Skeletal muscle tissue (tissue), 3 donors: ENCODE measurements at regions not wholly inside any gene's neighbourhood (a gene's known extent, or its start where the extent isn't known, plus 50 kb on each side); places are given as distances from the start of the nearest gene placed in this dataset.

ENCODE experiments used
- H3K27ac ChIP-seq: one replicate; pipeline ENCODE4 v1.7.0; 2013; ENCODE audit warnings: mild to moderate bottlenecking, low read depth, low read length, inconsistent platforms
- H3K27me3 ChIP-seq, 3 donors: one replicate each; pipeline ENCODE4 v1.7.0; 2013; ENCODE audit warnings: low read length in 3 of 3; ENCODE audit not compliant: control insufficient read depth in 3 of 3, insufficient read depth in 3 of 3
- H3K36me3 ChIP-seq, 3 donors: one replicate each; pipeline ENCODE4 v1.7.0; 2013; ENCODE audit warnings: low read length in 3 of 3; ENCODE audit not compliant: control insufficient read depth in 3 of 3, insufficient read depth in 3 of 3
- H3K4me1 ChIP-seq, 3 donors: one replicate each; pipeline ENCODE4 v1.7.0; 2013; ENCODE audit warnings: low read length in 3 of 3, mild to moderate bottlenecking in 3 of 3; ENCODE audit not compliant: control insufficient read depth in 3 of 3, insufficient read depth in 3 of 3
- H3K4me3 ChIP-seq, 3 donors: one replicate each; pipeline ENCODE4 v1.7.0; 2013; ENCODE audit warnings: low read length in 3 of 3
- H3K9ac ChIP-seq, 3 donors: one replicate each; pipeline ENCODE4 v1.7.0; 2013; ENCODE audit warnings: low read length in 3 of 3, mild to moderate bottlenecking in 3 of 3, moderate library complexity in 2 of 3, low read depth in 1 of 3
- H3K9me3 ChIP-seq, 3 donors: one replicate each; pipeline ENCODE4 v1.7.0; 2013; ENCODE audit warnings: low read length in 3 of 3; ENCODE audit not compliant: control insufficient read depth in 3 of 3
- donor health status: Osteomylitis.

DNA sequence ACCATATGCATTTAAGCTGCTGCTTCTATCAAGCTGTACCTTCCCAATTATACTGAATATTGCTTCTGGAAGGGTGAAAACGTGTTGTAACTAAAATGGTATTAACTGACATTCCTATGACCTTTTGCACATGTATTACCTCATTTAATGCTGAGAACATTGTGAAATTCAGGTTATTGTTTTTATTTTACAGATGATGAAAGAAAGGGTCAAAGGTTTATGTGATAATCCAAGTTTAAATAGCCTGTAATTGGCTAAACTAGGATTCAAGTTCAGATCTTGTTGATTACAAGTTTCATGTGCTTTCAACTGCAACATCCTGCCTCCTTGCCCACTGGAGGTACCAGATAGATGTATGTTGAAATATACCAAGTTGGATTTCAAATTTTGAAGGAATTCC lies 433.3 kb upstream of the PRICKLE1 start:
- H3K9me3 ChIP-seq: no peaks in the 10 kb centered on the region
- no peak overlapping the region for H3K9ac ChIP-seq
- H3K4me1 ChIP-seq: no peaks in the 10 kb centered on the region
- no peak overlapping the region for H3K4me3 ChIP-seq
- no peaks in the 10 kb centered on the region for H3K36me3 ChIP-seq
- no peaks in the 10 kb centered on the region for H3K27me3 ChIP-seq
- H3K27ac ChIP-seq: no peak overlapping the region

DNA sequence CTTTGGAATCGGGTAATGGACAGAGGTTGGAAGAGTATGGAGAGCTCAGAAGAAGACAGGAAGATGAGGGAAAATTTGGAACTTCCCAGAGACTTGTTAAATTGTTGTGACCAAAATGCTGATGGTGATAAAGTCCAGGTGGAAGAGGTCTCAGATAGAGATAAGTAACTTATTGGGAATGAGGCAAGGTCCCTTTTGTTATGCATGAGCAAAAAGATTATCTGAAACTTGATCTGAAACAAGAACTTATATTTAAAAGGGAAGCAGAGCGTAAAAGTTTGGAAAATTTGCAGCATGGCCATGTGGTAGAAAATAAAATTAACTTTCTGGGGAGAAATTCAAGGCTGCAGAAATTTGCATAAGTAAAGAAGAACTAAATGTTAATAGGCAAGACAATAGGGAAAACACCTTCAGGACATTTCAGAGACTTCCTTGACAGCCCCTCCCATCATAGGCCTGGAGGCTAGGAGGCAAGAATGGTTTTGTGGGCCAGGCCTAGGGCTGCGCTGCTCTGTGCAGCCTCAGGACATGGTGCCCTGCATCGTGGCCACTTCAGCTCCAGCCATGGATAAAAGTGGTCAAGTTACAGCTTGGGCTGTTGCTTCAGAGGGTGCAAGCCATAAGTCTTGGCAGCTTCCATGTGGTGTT lies 425.7 kb upstream of the PRICKLE1 start:
- Histone ChIP-seq H3K9ac (no peak overlapping the region), H3K27me3 (no peaks in the 10 kb centered on the region), H3K9me3 (peaks cover 0 to 2% (median 0%) of the 10 kb centered on the region in 3 donors), H3K27ac (no peak overlapping the region), H3K36me3 (no peaks in the 10 kb centered on the region), H3K4me3 (no peak overlapping the region), H3K4me1 (no peaks in the 10 kb centered on the region)

- Histone ChIP-seq H3K36me3 (no peaks in the 10 kb centered on the region), H3K9me3 (peaks cover 0 to 2% (median 0%) of the 10 kb centered on the region in 3 donors), H3K9ac (no peak overlapping the region), H3K27me3 (no peaks in the 10 kb centered on the region), H3K27ac (no peak overlapping the region), H3K4me1 (no peaks in the 10 kb centered on the region), H3K4me3 (no peak overlapping the region)
Measured at GRCh38 chr12:43011383-43011926, 421.9 kb upstream of the PRICKLE1 start.

DNA sequence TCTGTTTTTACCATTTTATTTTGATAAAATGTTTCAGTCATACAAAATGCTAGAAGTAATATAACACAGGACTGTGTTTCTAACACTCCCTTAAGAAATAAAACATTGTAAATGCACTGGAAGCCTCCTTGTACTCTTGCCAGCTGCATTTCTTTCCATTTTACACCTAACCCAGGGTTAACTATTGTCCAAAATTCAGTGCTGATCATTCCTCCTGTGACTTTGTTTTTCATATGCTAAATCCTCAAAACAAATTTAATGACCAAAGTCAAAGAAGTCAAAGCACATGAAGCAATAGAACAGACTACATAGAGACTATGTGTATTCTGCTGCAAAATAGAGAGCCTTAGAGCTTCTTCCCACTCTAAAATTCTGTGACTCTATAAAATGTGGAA lies 420.3 kb upstream of the PRICKLE1 start:
- no peak overlapping the region for H3K9ac ChIP-seq
- no peak overlapping the region for H3K27ac ChIP-seq
- no peaks in the 10 kb centered on the region for H3K36me3 ChIP-seq
- no peaks in the 10 kb centered on the region for H3K4me1 ChIP-seq
- no peak overlapping the region for H3K4me3 ChIP-seq
- peaks cover 0 to 2% (median 0%) of the 10 kb centered on the region in 3 donors for H3K9me3 ChIP-seq
- H3K27me3 ChIP-seq: no peaks in the 10 kb centered on the region

- H3K27me3 ChIP-seq: no peaks in the 10 kb centered on the region
- peaks cover 0 to 2% (median 0%) of the 10 kb centered on the region in 3 donors for H3K9me3 ChIP-seq
- no peaks in the 10 kb centered on the region for H3K36me3 ChIP-seq
- no peak overlapping the region for H3K4me3 ChIP-seq
- no peak overlapping the region for H3K27ac ChIP-seq
- H3K9ac ChIP-seq: no peak overlapping the region
- H3K4me1 ChIP-seq: no peaks in the 10 kb centered on the region
Measured at GRCh38 chr12:43008953-43009845, 419.7 kb upstream of the PRICKLE1 start.

DNA sequence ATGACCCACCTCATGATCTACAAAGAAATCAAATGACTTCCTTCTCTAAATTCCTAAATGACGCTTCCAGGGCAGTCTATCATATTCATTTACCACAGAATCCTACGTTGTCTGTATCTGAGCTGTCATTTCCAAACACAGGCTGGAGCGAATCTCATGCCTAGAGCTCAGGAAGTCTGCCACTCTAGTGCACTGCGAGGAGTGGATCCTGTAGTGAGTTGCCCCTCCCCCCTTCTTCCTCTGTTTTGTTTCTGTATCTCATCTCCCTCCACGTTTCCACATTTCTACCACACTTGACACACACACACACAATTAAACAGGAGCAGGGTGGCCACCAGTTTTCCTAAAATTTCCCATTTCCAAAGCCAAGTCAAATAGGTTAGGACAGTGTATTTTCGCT lies 415.4 kb upstream of the PRICKLE1 start:
- H3K27ac ChIP-seq: no peak overlapping the region
- no peak overlapping the region for H3K4me3 ChIP-seq
- H3K27me3 ChIP-seq: no peaks in the 10 kb centered on the region
- no peak overlapping the region for H3K9ac ChIP-seq
- H3K4me1 ChIP-seq: no peaks in the 10 kb centered on the region
- H3K9me3 ChIP-seq: no peaks in the 10 kb centered on the region
- H3K36me3 ChIP-seq: no peaks in the 10 kb centered on the region

GRCh38 chr12:43004141-43004540 lies 414.6 kb upstream of the PRICKLE1 start:
- H3K36me3 ChIP-seq: no peaks in the 10 kb centered on the region
- H3K27me3 ChIP-seq: no peaks in the 10 kb centered on the region
- H3K27ac ChIP-seq: no peak overlapping the region
- no peak overlapping the region for H3K4me3 ChIP-seq
- H3K9me3 ChIP-seq: no peaks in the 10 kb centered on the region
- H3K4me1 ChIP-seq: no peaks in the 10 kb centered on the region
- no peak overlapping the region for H3K9ac ChIP-seq

DNA sequence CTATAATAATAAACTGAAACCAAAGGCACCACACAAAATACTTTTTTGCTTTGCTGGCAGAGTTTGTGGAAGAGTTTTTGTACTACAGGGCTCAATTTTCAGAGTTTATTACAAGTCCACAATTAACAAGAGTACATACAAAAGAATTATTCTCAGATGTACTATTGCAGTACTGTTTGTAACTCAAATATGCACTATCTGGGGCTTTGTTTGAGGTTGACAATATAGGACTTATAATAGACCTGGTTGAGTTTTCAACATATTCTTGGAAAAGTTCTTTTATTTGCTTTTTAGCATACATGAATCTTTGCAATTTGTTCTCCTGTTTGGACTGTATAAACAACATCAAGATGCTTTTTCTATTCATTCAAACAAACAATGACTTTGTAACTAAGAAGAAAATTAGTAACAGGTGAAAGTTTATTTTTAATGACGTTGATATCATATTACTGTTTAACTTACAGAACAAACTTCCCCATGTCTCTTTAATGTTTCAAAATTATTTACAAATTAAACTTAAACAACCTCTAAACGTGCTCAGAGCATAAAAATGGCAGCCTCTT lies 407.4 kb upstream of the PRICKLE1 start:
- Histone ChIP-seq H3K9ac (no peak overlapping the region), H3K9me3 (no peaks in the 10 kb centered on the region), H3K4me1 (no peaks in the 10 kb centered on the region), H3K4me3 (no peak overlapping the region), H3K27me3 (no peaks in the 10 kb centered on the region), H3K36me3 (no peaks in the 10 kb centered on the region), H3K27ac (no peak overlapping the region)

DNA sequence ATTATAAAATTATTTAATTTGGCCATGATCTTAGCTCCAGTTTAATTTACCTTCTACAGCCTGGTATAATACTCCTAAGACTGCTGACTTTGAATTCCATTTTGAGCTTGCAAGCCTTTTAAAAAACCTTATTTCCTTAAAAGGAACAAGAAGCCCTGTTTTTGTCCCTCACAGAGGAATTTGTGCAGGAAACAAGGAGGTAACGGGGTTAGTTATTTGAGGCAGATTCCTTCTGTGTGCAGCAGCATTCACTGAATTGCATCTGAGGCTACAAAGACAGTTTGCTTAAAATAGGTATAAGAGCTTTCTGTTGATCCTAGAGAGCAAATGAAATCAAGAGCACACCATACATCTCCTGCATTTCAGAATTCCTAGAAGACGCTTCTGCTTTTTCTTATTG lies 403.3 kb upstream of the PRICKLE1 start:
- Histone ChIP-seq H3K4me1 (no peaks in the 10 kb centered on the region), H3K9ac (no peak overlapping the region), H3K9me3 (no peaks in the 10 kb centered on the region), H3K4me3 (no peak overlapping the region), H3K27me3 (no peaks in the 10 kb centered on the region), H3K36me3 (no peaks in the 10 kb centered on the region), H3K27ac (no peak overlapping the region)

DNA sequence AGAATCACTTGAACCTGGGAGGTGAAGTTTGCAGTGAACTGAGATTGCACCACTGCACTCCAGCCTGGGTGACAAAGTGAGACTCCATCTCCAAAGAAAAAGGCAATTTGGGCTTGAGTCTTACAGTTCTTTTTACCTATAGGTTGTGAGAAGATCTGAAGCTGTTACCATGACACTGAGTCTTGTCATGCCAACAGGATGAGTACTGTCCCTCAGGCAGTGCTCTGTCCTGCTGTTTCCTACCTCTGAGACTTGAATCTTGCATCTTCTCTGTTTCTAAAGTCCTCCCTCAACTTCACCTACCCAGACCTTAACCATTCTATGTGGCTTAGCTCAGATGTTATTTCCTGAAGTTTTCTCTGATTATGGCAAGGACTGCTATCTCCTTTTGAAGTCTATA lies 400.8 kb upstream of the PRICKLE1 start:
- H3K27me3 ChIP-seq: no peaks in the 10 kb centered on the region
- H3K9ac ChIP-seq: no peak overlapping the region
- H3K36me3 ChIP-seq: no peaks in the 10 kb centered on the region
- no peak overlapping the region for H3K27ac ChIP-seq
- H3K4me1 ChIP-seq: no peaks in the 10 kb centered on the region
- H3K4me3 ChIP-seq: no peak overlapping the region
- no peaks in the 10 kb centered on the region for H3K9me3 ChIP-seq
